Esophagus muscularis mucosa (tissue), 4 donors: ENCODE measurements at regions not wholly inside any gene's neighbourhood (a gene's known extent, or its start where the extent isn't known, plus 50 kb on each side); places are given as distances from the start of the nearest gene placed in this dataset.

ENCODE experiments used
- CTCF ChIP-seq, 3 experiments: fragments of 200-600 bp in 2 of 3; fragments of 450-650 bp in 1 of 3; sonication (generic) in 2 of 3; IDR thresholded peaks; one replicate each; pipeline ENCODE4 v1.5.1; 2017 to 2019; ENCODE audit warnings: antibody characterized with exemption in 3 of 3, mild to moderate bottlenecking in 2 of 3, moderate library complexity in 1 of 3
- EP300 ChIP-seq: sonication (generic); formaldehyde crosslinking; IDR thresholded peaks from one replicate; pipeline ENCODE4 v1.6.1; 2017; ENCODE audit warnings: antibody characterized with exemption
- POLR2A ChIP-seq: fragments of 450-650 bp; IDR thresholded peaks from one replicate; pipeline ENCODE4 v1.6.1; 2017; ENCODE audit warnings: antibody characterized with exemption, moderate library complexity, mild to moderate bottlenecking, low read depth
- POLR2AphosphoS5 ChIP-seq, 2 donors: sonication (generic); formaldehyde crosslinking; IDR thresholded peaks; one replicate each; pipeline ENCODE4 v1.6.1; 2017; ENCODE audit warnings: antibody characterized with exemption in 2 of 2

- TF ChIP-seq CTCF (IDR thresholded peaks at IDR 0.05): no peak
- no peak for TF ChIP-seq POLR2A
- no peak for TF ChIP-seq EP300
- TF ChIP-seq POLR2AphosphoS5 (IDR thresholded peaks at IDR 0.05): no peak
Observed at GRCh38 chr16:55073830-55074229, 143.2 kb downstream of the IRX5 start.
